GM23338 (cell line): ENCODE measurements at regions not wholly inside any gene's neighbourhood (a gene's known extent, or its start where the extent isn't known, plus 50 kb on each side); places are given as distances from the start of the nearest gene placed in this dataset.

ENCODE experiments used
- ATAC-seq: fragments of 200-7000 bp; cut with Tn5 transposase; 3 replicates; pipeline ENCODE4 v1.9.1; 2020
- DNase-seq: peaks from one replicate; pipeline ENCODE4 v3.0.0-alpha.2; 2015; ENCODE audit warnings: low spot score
- H2AFZ ChIP-seq: fragments of 200-600 bp; sonication (generic); 2 replicates; pipeline ENCODE4 v1.8.0; 2016; ENCODE audit warnings: antibody characterized with exemption, mild to moderate bottlenecking, moderate library complexity
- H3F3A ChIP-seq: fragments of 200-600 bp; sonication (generic); replicated peaks from 2 replicates; pipeline ENCODE4 v1.8.0; 2017; ENCODE audit warnings: antibody characterized with exemption, mixed run types, low read depth
- H3K27ac ChIP-seq: fragments of 200-600 bp; sonication (generic); 2 replicates; pipeline ENCODE4 v1.6.1; 2016; ENCODE audit warnings: low read depth
- H3K27me3 ChIP-seq: fragments of 200-600 bp; sonication (generic); 2 replicates; pipeline ENCODE4 v1.8.0; 2016; ENCODE audit warnings: mild to moderate bottlenecking, mixed run types, moderate library complexity; ENCODE audit not compliant: insufficient read depth
- H3K36me3 ChIP-seq: fragments of 200-600 bp; sonication (generic); 2 replicates; pipeline ENCODE4 v1.8.0; 2016; ENCODE audit warnings: mild to moderate bottlenecking; ENCODE audit not compliant: insufficient read depth
- H3K4me1 ChIP-seq: fragments of 200-600 bp; sonication (generic); 2 replicates; pipeline ENCODE4 v1.8.0; 2016; ENCODE audit warnings: mild to moderate bottlenecking, moderate library complexity; ENCODE audit not compliant: insufficient read depth
- H3K4me2 ChIP-seq: fragments of 200-600 bp; sonication (generic); 2 replicates; pipeline ENCODE4 v1.7.1; 2017; ENCODE audit warnings: mixed run types
- H3K4me3 ChIP-seq: fragments of 200-600 bp; sonication (generic); 2 replicates; pipeline ENCODE4 v1.6.1; 2016; ENCODE audit warnings: mixed run types
- H3K79me2 ChIP-seq: fragments of 200-600 bp; sonication (generic); replicated peaks from 2 replicates; pipeline ENCODE4 v1.8.0; 2017; ENCODE audit warnings: mild to moderate bottlenecking; ENCODE audit not compliant: insufficient read depth
- H3K9me2 ChIP-seq: fragments of 200-600 bp; sonication (generic); 2 replicates; pipeline ENCODE4 v1.8.0; 2017; ENCODE audit not compliant: insufficient read depth
- H4K20me1 ChIP-seq: fragments of 200-600 bp; sonication (generic); replicated peaks from 2 replicates; pipeline ENCODE4 v1.8.0; 2017; ENCODE audit warnings: mild to moderate bottlenecking; ENCODE audit not compliant: insufficient read depth
- H3K27ac Mint-ChIP-seq: 2 replicates; pipeline ENCODE4 v1.8.0; 2020; ENCODE audit warnings: inconsistent platforms, mild to moderate bottlenecking, moderate library complexity, mixed read lengths
- H3K27me3 Mint-ChIP-seq: 3 replicates; pipeline ENCODE4 v1.8.0; 2022; ENCODE audit warnings: low read depth, mild to moderate bottlenecking, moderate library complexity, mixed read lengths, inconsistent platforms; ENCODE audit not compliant: insufficient read depth, poor library complexity
- H3K36me3 Mint-ChIP-seq: 3 replicates; pipeline ENCODE4 v1.8.0; 2021; ENCODE audit warnings: low read depth, mild to moderate bottlenecking, inconsistent platforms, moderate library complexity, mixed read lengths
- H3K4me1 Mint-ChIP-seq: 3 replicates; pipeline ENCODE4 v1.8.0; 2020; ENCODE audit warnings: mild to moderate bottlenecking, inconsistent platforms, mixed read lengths
- H3K4me3 Mint-ChIP-seq: 3 replicates; pipeline ENCODE4 v1.8.0; 2021; ENCODE audit warnings: moderate library complexity, mild to moderate bottlenecking, inconsistent platforms, mixed read lengths
- H3K9me3 Mint-ChIP-seq: 3 replicates; pipeline ENCODE4 v1.8.0; 2020; ENCODE audit warnings: moderate library complexity, mild to moderate bottlenecking, inconsistent platforms, mixed read lengths
- CREB1 ChIP-seq: fragments of 250-450 bp; sonication (Bioruptor Pico); IDR thresholded peaks from 2 replicates; pipeline ENCODE4 v1.5.0; 2020; ENCODE audit warnings: low read depth, mild to moderate bottlenecking, moderate library complexity
- CTCF ChIP-seq, 2 experiments: fragments of 200-600 bp in 1 of 2; sonication (generic) in 1 of 2; conservative IDR thresholded peaks; 2 replicates each; pipeline versions ENCODE4 v1.5.1 to v1.6.1; 2016 to 2017; ENCODE audit warnings: antibody characterized with exemption in 2 of 2, low read depth in 2 of 2, mild to moderate bottlenecking in 2 of 2, moderate library complexity in 1 of 2
- ETS1 ChIP-seq: IDR thresholded peaks from 2 replicates; pipeline ENCODE4 v1.6.1; 2016; ENCODE audit warnings: antibody characterized with exemption
- EZH2 ChIP-seq: fragments of 200-600 bp; sonication (generic); IDR thresholded peaks from one replicate; pipeline ENCODE4 v1.8.0; 2017; ENCODE audit warnings: antibody characterized with exemption, mild to moderate bottlenecking, low read depth; ENCODE audit not compliant: unreplicated experiment
- EZH2phosphoT487 ChIP-seq: fragments of 200-600 bp; sonication (generic); IDR thresholded peaks from one replicate; pipeline ENCODE4 v1.8.1; 2018; ENCODE audit warnings: antibody characterized with exemption; ENCODE audit not compliant: unreplicated experiment
- JUNB ChIP-seq: IDR thresholded peaks from one replicate; pipeline ENCODE4 v1.6.1; 2016; ENCODE audit warnings: antibody characterized with exemption; ENCODE audit not compliant: unreplicated experiment
- NANOG ChIP-seq: IDR thresholded peaks from 2 replicates; pipeline ENCODE4 v1.6.1; 2016; ENCODE audit warnings: antibody characterized with exemption, borderline replicate concordance
- POLR2AphosphoS5 ChIP-seq: IDR thresholded peaks from 2 replicates; pipeline ENCODE4 v1.6.1; 2016; ENCODE audit warnings: antibody characterized with exemption, low read depth
- REST ChIP-seq: IDR thresholded peaks from one replicate; pipeline ENCODE4 v1.6.1; 2018; ENCODE audit warnings: antibody characterized with exemption; ENCODE audit not compliant: unreplicated experiment
- STAT1 ChIP-seq: IDR thresholded peaks from one replicate; pipeline ENCODE4 v1.6.1; 2016; ENCODE audit warnings: antibody characterized with exemption; ENCODE audit not compliant: unreplicated experiment
- ZNF114 ChIP-seq: fragments of 250-450 bp; sonication (Bioruptor Pico); IDR thresholded peaks from 2 replicates; pipeline ENCODE4 v1.5.0; 2020; ENCODE audit warnings: mild to moderate bottlenecking, moderate library complexity
- ZNF331 ChIP-seq: fragments of 250-450 bp; sonication (Bioruptor Pico); IDR thresholded peaks from 2 replicates; pipeline ENCODE4 v1.5.0; 2020; ENCODE audit warnings: low read depth, mild to moderate bottlenecking, moderate library complexity
- ZNF462 ChIP-seq: fragments of 250-450 bp; sonication (Bioruptor Pico); IDR thresholded peaks from 2 replicates; pipeline ENCODE4 v1.5.0; 2020; ENCODE audit warnings: mild to moderate bottlenecking, moderate library complexity

GRCh38 chr1:4513685-4514084 lies 140.7 kb upstream of the AJAP1 start:
- H3K9me3 Mint-ChIP-seq, result peaks cover 98% of the 10 kb centered on the region

More at GRCh38 chr1:4513685-4514084, 140.7 kb upstream of the AJAP1 start:
- no peak overlapping the region for H3K4me3 ChIP-seq
- H2AFZ ChIP-seq, result no peak overlapping the region
- no peaks in the 10 kb centered on the region for H3K4me1 Mint-ChIP-seq
- no peak overlapping the region for H3K27ac ChIP-seq
- H3K79me2 ChIP-seq, result no peaks in the 10 kb centered on the region
- no peaks in the 10 kb centered on the region; the same call in 1 of the 2 replicates for H3K36me3 ChIP-seq
- ATAC-seq (no peak), DNase-seq (no peak)
- H3K4me3 Mint-ChIP-seq, result no peak overlapping the region
- H3K27ac Mint-ChIP-seq, result no peak overlapping the region
- peaks cover 44% of the 10 kb centered on the region for H3K36me3 Mint-ChIP-seq
- TF ChIP-seq NANOG (no peak), JUNB (no peak), STAT1 (no peak), ZNF114 (no peak), ZNF462 (CRISPR knock-in tag) (no peak), EZH2 (no peak), REST (no peak), ZNF331 (no peak), POLR2AphosphoS5 (no peak), CTCF (conservative IDR thresholded peaks at IDR 0.05; ENCODE audit: low read depth in 2 of 2) (no peak), EZH2phosphoT487 (no peak), CREB1 (no peak), ETS1 (no peak)
- H3K9me2 ChIP-seq, result no peaks in the 10 kb centered on the region
- no peaks in the 10 kb centered on the region for H3K27me3 ChIP-seq
- H4K20me1 ChIP-seq, result no peaks in the 10 kb centered on the region
- peaks cover 11% of the 10 kb centered on the region for H3K27me3 Mint-ChIP-seq
- no peaks in the 10 kb centered on the region for H3F3A ChIP-seq
- H3K4me2 ChIP-seq, result no peak overlapping the region
- no peaks in the 10 kb centered on the region for H3K4me1 ChIP-seq
